SU-DHL-6 (cell line): ENCODE measurements at regions not wholly inside any gene's neighbourhood (a gene's known extent, or its start where the extent isn't known, plus 50 kb on each side); places are given as distances from the start of the nearest gene placed in this dataset.

Experiments
- EZH2phosphoT487 ChIP-seq: fragments of 200-600 bp; sonication (generic), shearing (Covaris generic); conservative IDR thresholded peaks from 2 replicates; pipeline ENCODE4 v1.6.1; 2018; ENCODE audit warnings: mild to moderate bottlenecking, antibody characterized with exemption, low read length, moderate library complexity, mixed read lengths
- TF ChIP-seq, protein P1 (sequence below): fragments of 200-600 bp; sonication (generic); IDR thresholded peaks from one replicate; pipeline ENCODE4 v1.5.1; 2017; ENCODE audit warnings: antibody characterized with exemption, mild to moderate bottlenecking, low read length, moderate library complexity; ENCODE audit not compliant: insufficient read depth, poor library complexity, severe bottlenecking

DNA sequence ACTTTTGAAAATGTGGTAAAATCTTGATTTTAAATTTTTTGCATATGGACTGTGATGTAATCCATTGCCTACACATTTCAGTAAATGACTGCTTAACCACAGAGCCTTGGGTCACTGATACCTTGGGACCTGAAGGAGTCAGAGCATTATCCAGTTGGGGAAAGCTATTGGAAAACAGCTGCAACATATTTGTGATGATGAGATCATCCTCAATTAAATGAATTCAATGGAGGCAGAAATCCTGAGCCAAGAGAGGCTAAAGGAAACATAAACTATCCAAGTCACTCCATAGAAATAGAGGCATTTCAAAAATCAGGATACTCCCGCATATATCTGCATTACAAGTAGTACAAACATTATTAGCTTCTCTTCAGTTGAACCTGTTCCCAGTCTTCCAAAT, 99.8 kb upstream of the PRMT6 start:
- no peak for TF ChIP-seq EZH2phosphoT487
- TF ChIP-seq, protein P1, sequence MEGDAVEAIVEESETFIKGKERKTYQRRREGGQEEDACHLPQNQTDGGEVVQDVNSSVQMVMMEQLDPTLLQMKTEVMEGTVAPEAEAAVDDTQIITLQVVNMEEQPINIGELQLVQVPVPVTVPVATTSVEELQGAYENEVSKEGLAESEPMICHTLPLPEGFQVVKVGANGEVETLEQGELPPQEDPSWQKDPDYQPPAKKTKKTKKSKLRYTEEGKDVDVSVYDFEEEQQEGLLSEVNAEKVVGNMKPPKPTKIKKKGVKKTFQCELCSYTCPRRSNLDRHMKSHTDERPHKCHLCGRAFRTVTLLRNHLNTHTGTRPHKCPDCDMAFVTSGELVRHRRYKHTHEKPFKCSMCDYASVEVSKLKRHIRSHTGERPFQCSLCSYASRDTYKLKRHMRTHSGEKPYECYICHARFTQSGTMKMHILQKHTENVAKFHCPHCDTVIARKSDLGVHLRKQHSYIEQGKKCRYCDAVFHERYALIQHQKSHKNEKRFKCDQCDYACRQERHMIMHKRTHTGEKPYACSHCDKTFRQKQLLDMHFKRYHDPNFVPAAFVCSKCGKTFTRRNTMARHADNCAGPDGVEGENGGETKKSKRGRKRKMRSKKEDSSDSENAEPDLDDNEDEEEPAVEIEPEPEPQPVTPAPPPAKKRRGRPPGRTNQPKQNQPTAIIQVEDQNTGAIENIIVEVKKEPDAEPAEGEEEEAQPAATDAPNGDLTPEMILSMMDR, result no peak
